NCI-H146 treated with DMSO at 0.1 percent for 48 hours (cell line): ENCODE measurements at regions not wholly inside any gene's neighbourhood (a gene's known extent, or its start where the extent isn't known, plus 50 kb on each side); places are given as distances from the start of the nearest gene placed in this dataset.

Experiments used
- DNase-seq: peaks from one replicate; lab custom pipeline; 2025; ENCODE audit not compliant: unreplicated experiment; lab: John Stamatoyannopoulos, UW

- no peak for DNase-seq
Measured at GRCh38 chr12:13691598-13691997, 289.8 kb downstream of the GRIN2B start.

GRCh38 chr12:13687633-13688032 lies 293.8 kb downstream of the GRIN2B start:
- no peak for DNase-seq

- DNase-seq: no peak
Measured at GRCh38 chr12:13686260-13686659, 295.1 kb downstream of the GRIN2B start.

GRCh38 chr12:13680916-13681315 lies 300.5 kb downstream of the GRIN2B start:
- no peak for DNase-seq

GRCh38 chr12:13676880-13677279 lies 304.5 kb downstream of the GRIN2B start:
- DNase-seq: no peak

GRCh38 chr12:13670285-13670866 lies 311.0 kb downstream of the GRIN2B start:
- DNase-seq: no peak

GRCh38 chr12:13668880-13669279 lies 312.5 kb downstream of the GRIN2B start:
- no peak for DNase-seq

GRCh38 chr12:13666806-13667205 lies 314.6 kb downstream of the GRIN2B start:
- no peak for DNase-seq

- no peak for DNase-seq
Measured at GRCh38 chr12:13661005-13661887, 320.2 kb downstream of the GRIN2B start.

- DNase-seq: no peak
Measured at GRCh38 chr12:13654456-13654855, 326.9 kb downstream of the GRIN2B start.

- DNase-seq: no peak
Measured at GRCh38 chr12:13652105-13652504, 329.3 kb downstream of the GRIN2B start.

- DNase-seq: no peak
Measured at GRCh38 chr12:13635709-13636108, 345.7 kb downstream of the GRIN2B start.

GRCh38 chr12:13631873-13632272 lies 349.5 kb downstream of the GRIN2B start:
- DNase-seq: no peak

GRCh38 chr12:13630354-13630753 lies 351.0 kb downstream of the GRIN2B start:
- no peak for DNase-seq

- DNase-seq: no peak
Measured at GRCh38 chr12:13628067-13628466, 353.3 kb downstream of the GRIN2B start.

- no peak for DNase-seq
Measured at GRCh38 chr12:13627536-13627935, 353.9 kb downstream of the GRIN2B start.

GRCh38 chr12:13613297-13613696 lies 368.1 kb downstream of the GRIN2B start:
- DNase-seq: no peak

- DNase-seq: no peak
Measured at GRCh38 chr12:13609894-13610679, 371.3 kb downstream of the GRIN2B start.

- DNase-seq: no peak
Measured at GRCh38 chr12:13606290-13606689, 375.1 kb downstream of the GRIN2B start.

- DNase-seq: no peak
Measured at GRCh38 chr12:13603953-13604352, 377.4 kb downstream of the GRIN2B start.

GRCh38 chr12:13602172-13602571 lies 379.2 kb downstream of the GRIN2B start:
- no peak for DNase-seq

GRCh38 chr12:13599176-13599575 lies 382.2 kb downstream of the GRIN2B start:
- DNase-seq: no peak
